Testis (tissue), 2 donors: ENCODE measurements at regions not wholly inside any gene's neighbourhood (a gene's known extent, or its start where the extent isn't known, plus 50 kb on each side); places are given as distances from the start of the nearest gene placed in this dataset.

Experiments used
- POLR2A ChIP-seq: fragments of 450-650 bp; IDR thresholded peaks from one replicate; pipeline ENCODE4 v1.6.1; 2017; ENCODE audit warnings: antibody characterized with exemption, mild to moderate bottlenecking, moderate library complexity
- TF ChIP-seq, protein P1 (sequence below), 3 experiments: fragments of 450-650 bp in 2 of 3; fragments of 200-600 bp in 1 of 3; sonication (generic) in 1 of 3; IDR thresholded peaks; one replicate each; pipeline ENCODE4 v1.5.1; 2016 to 2019; ENCODE audit warnings: antibody characterized with exemption in 3 of 3, mild to moderate bottlenecking in 2 of 3, moderate library complexity in 1 of 3

DNA sequence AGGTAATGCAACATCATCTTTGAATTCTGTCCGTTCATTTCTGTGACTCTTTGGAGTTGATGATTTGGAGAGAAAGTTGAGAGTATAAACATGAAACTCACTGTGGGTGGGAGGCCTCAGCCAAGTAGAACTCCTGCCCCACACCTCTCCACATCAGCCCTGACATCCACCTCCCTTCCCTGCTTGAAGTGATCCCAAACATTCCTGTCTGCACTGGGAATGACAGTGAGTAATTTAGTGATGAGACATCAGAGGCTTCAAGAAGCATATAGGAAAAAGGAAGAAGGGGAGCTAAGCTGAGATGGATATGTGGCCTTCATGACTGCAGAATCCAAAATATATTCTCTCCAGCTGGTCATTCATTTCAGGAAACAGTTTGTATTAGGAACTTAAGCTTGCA, 151.8 kb downstream of the SPATA18 start:
- TF ChIP-seq, protein P1, sequence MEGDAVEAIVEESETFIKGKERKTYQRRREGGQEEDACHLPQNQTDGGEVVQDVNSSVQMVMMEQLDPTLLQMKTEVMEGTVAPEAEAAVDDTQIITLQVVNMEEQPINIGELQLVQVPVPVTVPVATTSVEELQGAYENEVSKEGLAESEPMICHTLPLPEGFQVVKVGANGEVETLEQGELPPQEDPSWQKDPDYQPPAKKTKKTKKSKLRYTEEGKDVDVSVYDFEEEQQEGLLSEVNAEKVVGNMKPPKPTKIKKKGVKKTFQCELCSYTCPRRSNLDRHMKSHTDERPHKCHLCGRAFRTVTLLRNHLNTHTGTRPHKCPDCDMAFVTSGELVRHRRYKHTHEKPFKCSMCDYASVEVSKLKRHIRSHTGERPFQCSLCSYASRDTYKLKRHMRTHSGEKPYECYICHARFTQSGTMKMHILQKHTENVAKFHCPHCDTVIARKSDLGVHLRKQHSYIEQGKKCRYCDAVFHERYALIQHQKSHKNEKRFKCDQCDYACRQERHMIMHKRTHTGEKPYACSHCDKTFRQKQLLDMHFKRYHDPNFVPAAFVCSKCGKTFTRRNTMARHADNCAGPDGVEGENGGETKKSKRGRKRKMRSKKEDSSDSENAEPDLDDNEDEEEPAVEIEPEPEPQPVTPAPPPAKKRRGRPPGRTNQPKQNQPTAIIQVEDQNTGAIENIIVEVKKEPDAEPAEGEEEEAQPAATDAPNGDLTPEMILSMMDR (IDR thresholded peaks at IDR 0.05) = no peak
- TF ChIP-seq POLR2A = no peak
